ENCODE measurements at regions not wholly inside any gene's neighbourhood (a gene's known extent, or its start where the extent isn't known, plus 50 kb on each side); places are given as distances from the start of the nearest gene placed in this dataset.

DNA sequence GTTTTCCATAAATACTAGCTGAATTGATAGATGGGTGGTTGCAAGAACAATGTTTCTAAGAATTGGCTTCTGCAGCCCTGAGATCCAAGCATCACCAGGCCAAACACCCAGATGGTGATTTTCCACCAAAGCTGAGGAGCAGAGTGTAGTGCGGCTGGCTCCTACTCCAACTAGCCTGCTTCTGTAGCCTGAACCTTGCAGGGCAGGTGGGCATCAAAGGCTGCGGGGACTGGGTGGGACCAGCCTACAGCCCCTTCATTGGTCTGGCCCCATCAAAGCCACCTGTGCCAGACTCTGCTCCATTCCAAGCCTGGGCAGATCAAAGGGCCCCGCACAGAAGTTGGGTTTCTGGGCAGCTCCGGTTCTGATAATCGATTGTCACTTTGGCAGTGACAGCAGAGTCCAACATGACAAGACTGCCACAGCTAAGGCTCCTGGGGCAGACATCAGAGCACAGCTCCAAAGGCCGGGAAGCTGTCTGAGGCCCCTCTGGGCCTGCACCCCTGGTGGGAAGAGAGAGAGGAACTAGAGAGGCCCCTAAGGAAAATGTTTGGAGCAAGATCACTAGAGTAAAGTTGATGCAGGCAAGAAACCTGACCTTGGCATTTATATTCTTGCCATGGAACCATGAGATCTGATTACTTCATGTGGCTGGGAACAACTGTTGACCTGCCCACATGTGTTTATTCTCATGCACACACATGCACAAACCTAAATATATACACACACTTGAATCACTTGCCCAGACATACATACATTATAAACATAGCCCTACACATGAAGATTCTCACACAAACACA lies 582.9 kb downstream of the INSC start:
- Mint-ChIP-seq H3K36me3 (ENCODE audit: unreplicated experiment) (no peaks in the 10 kb centered on the region), H3K27me3 (ENCODE audit: unreplicated experiment) (peaks cover 24% of the 10 kb centered on the region), H3K4me3 (ENCODE audit: unreplicated experiment) (no peak overlapping the region), H3K9me3 (ENCODE audit: unreplicated experiment) (no peaks in the 10 kb centered on the region), H3K4me1 (ENCODE audit: unreplicated experiment) (no peaks in the 10 kb centered on the region), H3K27ac (ENCODE audit: unreplicated experiment) (no peak overlapping the region)
- no peak for DNase-seq (ENCODE audit: extremely low spot score, unreplicated experiment)
- TF ChIP-seq, protein P1, sequence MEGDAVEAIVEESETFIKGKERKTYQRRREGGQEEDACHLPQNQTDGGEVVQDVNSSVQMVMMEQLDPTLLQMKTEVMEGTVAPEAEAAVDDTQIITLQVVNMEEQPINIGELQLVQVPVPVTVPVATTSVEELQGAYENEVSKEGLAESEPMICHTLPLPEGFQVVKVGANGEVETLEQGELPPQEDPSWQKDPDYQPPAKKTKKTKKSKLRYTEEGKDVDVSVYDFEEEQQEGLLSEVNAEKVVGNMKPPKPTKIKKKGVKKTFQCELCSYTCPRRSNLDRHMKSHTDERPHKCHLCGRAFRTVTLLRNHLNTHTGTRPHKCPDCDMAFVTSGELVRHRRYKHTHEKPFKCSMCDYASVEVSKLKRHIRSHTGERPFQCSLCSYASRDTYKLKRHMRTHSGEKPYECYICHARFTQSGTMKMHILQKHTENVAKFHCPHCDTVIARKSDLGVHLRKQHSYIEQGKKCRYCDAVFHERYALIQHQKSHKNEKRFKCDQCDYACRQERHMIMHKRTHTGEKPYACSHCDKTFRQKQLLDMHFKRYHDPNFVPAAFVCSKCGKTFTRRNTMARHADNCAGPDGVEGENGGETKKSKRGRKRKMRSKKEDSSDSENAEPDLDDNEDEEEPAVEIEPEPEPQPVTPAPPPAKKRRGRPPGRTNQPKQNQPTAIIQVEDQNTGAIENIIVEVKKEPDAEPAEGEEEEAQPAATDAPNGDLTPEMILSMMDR (IDR thresholded peaks at IDR 0.05) = no peak

DNA sequence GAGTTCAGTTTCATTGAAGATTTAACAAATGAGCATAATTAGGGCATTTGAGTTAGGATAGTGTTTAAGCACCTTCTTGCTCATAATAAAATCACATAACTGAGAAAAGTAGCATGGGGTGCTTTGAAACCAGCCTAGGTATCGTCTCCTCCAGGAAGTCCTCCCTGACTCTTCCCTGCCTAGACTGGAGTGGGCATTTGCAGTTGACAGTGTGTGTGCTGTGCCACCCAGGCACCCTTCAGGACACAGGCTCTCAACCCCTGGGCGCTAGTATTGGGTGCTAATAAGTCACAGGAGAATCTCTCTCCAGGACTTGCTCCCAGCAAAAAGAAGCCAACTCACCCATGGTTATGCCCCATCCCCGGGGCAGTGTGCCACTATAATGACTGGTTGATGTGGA lies 584.1 kb downstream of the INSC start:
- TF ChIP-seq, protein P1 (IDR thresholded peaks at IDR 0.05) = no peak
- H3K27me3 Mint-ChIP-seq (ENCODE audit: unreplicated experiment) = peaks cover 22% of the 10 kb centered on the region
- H3K36me3 Mint-ChIP-seq (ENCODE audit: unreplicated experiment) = no peaks in the 10 kb centered on the region
- H3K4me1 Mint-ChIP-seq (ENCODE audit: unreplicated experiment) = no peaks in the 10 kb centered on the region
- DNase-seq (ENCODE audit: extremely low spot score, unreplicated experiment) = no peak
- no peaks in the 10 kb centered on the region for H3K9me3 Mint-ChIP-seq (ENCODE audit: unreplicated experiment)
- H3K4me3 Mint-ChIP-seq (ENCODE audit: unreplicated experiment) = no peak overlapping the region
- H3K27ac Mint-ChIP-seq (ENCODE audit: unreplicated experiment) = no peak overlapping the region

DNA sequence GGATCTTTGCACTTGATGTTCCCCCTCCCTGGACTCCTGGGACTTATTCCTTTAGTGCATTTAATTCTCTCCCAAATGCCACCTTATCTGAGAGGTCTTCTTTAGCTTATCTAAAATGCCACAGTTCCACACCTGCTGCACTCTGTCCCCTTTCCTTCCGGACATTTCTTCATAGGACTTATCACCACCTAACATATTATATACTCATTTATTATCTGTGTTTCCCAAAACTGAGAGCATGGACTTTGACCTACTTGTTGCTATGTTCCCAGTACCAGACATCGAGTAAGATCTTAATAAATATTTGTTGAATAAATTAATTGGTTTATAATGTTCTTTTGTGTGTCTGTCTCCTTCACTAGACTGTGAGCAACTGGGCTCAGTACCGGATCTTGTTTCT lies 585.3 kb downstream of the INSC start:
- Mint-ChIP-seq H3K27me3 (ENCODE audit: unreplicated experiment) (peaks cover 22% of the 10 kb centered on the region), H3K36me3 (ENCODE audit: unreplicated experiment) (no peaks in the 10 kb centered on the region), H3K9me3 (ENCODE audit: unreplicated experiment) (peaks cover 2% of the 10 kb centered on the region), H3K27ac (ENCODE audit: unreplicated experiment) (no peak overlapping the region), H3K4me1 (ENCODE audit: unreplicated experiment) (no peaks in the 10 kb centered on the region), H3K4me3 (ENCODE audit: unreplicated experiment) (no peak overlapping the region)
- TF ChIP-seq, protein P1 (IDR thresholded peaks at IDR 0.05) = no peak
- DNase-seq (ENCODE audit: extremely low spot score, unreplicated experiment) = no peak

DNA sequence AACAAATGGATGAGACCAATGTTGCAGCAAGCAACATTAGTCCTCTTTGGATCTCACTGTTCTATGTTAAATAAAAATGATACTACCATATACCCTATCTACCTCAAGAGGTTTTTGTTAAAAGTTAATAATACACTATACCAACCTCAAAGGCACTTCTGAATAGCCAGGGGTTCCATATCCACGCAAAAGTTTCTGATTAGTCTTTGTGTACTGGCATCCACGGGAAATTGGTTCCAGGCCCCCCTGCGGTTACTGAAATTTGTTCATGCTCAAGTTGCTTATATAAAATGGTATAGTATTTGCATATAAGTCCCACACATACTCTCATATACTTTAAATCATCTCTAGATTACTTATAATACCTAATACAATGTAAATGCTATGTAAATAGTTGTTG lies 585.7 kb downstream of the INSC start:
- H3K36me3 Mint-ChIP-seq (ENCODE audit: unreplicated experiment) = no peaks in the 10 kb centered on the region
- H3K9me3 Mint-ChIP-seq (ENCODE audit: unreplicated experiment) = peaks cover 7% of the 10 kb centered on the region
- H3K4me1 Mint-ChIP-seq (ENCODE audit: unreplicated experiment) = no peaks in the 10 kb centered on the region
- no peak for DNase-seq (ENCODE audit: extremely low spot score, unreplicated experiment)
- TF ChIP-seq, protein P1 (IDR thresholded peaks at IDR 0.05) = no peak
- peaks cover 20% of the 10 kb centered on the region for H3K27me3 Mint-ChIP-seq (ENCODE audit: unreplicated experiment)
- no peak overlapping the region for H3K27ac Mint-ChIP-seq (ENCODE audit: unreplicated experiment)
- H3K4me3 Mint-ChIP-seq (ENCODE audit: unreplicated experiment) = no peak overlapping the region

DNA sequence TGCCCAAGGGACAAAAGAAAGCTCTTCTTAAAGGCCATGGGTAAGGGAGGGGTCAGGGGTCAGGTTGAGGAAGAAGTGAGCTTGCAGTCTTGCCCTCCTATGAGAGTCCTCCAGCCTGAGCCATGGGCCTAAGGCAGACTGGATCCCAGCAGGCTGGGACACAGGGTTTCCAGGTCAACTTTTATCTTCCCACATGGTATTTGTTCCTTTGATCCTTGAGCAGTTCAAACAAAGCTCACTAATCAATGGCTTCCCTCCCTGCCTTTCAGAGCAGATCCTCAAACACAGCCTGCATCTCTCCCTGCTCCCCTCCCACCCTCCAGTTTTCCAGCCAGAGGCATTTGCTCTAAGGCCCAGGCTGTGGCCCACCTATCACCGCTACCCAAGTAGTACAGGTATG lies 589.3 kb downstream of the INSC start:
- TF ChIP-seq, protein P1 (IDR thresholded peaks at IDR 0.05) = no peak
- Mint-ChIP-seq H3K9me3 (ENCODE audit: unreplicated experiment) (peaks cover 7% of the 10 kb centered on the region), H3K27me3 (ENCODE audit: unreplicated experiment) (peaks cover 9% of the 10 kb centered on the region), H3K27ac (ENCODE audit: unreplicated experiment) (no peak overlapping the region), H3K36me3 (ENCODE audit: unreplicated experiment) (no peaks in the 10 kb centered on the region), H3K4me3 (ENCODE audit: unreplicated experiment) (no peak overlapping the region), H3K4me1 (ENCODE audit: unreplicated experiment) (peaks cover 12% of the 10 kb centered on the region)
- no peak for DNase-seq (ENCODE audit: extremely low spot score, unreplicated experiment)

Measured in osteocyte (in vitro differentiated cells).